GM19468 (cell line): ENCODE measurements at regions not wholly inside any gene's neighbourhood (a gene's known extent, or its start where the extent isn't known, plus 50 kb on each side); places are given as distances from the start of the nearest gene placed in this dataset.

ENCODE experiments used
- ATAC-seq: cut with Tn5 transposase; IDR thresholded peaks from one replicate; pipeline ENCODE4 v1.9.1; 2021; ENCODE audit warnings: mild to moderate bottlenecking, moderate library complexity, moderate number of reproducible peaks; ENCODE audit not compliant: unreplicated experiment; ENCODE audit errors: extremely low read depth

- ATAC-seq = no peak
Measured at GRCh38 chr4:104163820-104164219, 330.9 kb downstream of the CXXC4 start.

GRCh38 chr4:104146048-104146447, 348.6 kb downstream of the CXXC4 start:
- no peak for ATAC-seq

GRCh38 chr4:104138116-104138515, 356.6 kb downstream of the CXXC4 start:
- ATAC-seq = no peak

GRCh38 chr4:104129243-104129642, 365.5 kb downstream of the CXXC4 start:
- ATAC-seq = no peak

GRCh38 chr4:104128850-104129213, 365.9 kb downstream of the CXXC4 start:
- ATAC-seq = no peak

- no peak for ATAC-seq
Measured at GRCh38 chr4:104128031-104128849, 366.5 kb downstream of the CXXC4 start.

GRCh38 chr4:104123021-104123420, 371.7 kb downstream of the CXXC4 start:
- no peak for ATAC-seq

- no peak for ATAC-seq
Measured at GRCh38 chr4:104117776-104118175, 376.9 kb downstream of the CXXC4 start.

- ATAC-seq = no peak
Measured at GRCh38 chr4:104113850-104114249, 380.8 kb downstream of the CXXC4 start.

GRCh38 chr4:104099141-104099540, 379.4 kb upstream of the TACR3 start:
- ATAC-seq = no peak

- ATAC-seq = no peak
Measured at GRCh38 chr4:104093247-104093646, 373.5 kb upstream of the TACR3 start.

GRCh38 chr4:104073229-104073628, 353.4 kb upstream of the TACR3 start:
- ATAC-seq = no peak

- no peak for ATAC-seq
Measured at GRCh38 chr4:104066533-104066932, 346.7 kb upstream of the TACR3 start.

GRCh38 chr4:104064646-104065577, 345.1 kb upstream of the TACR3 start:
- ATAC-seq = peak; percentile 67

- no peak for ATAC-seq
Measured at GRCh38 chr4:104063341-104063740, 343.6 kb upstream of the TACR3 start.

- ATAC-seq = no peak
Measured at GRCh38 chr4:104044369-104044768, 324.6 kb upstream of the TACR3 start.

- no peak for ATAC-seq
Measured at GRCh38 chr4:104032896-104033295, 313.1 kb upstream of the TACR3 start.

- ATAC-seq = no peak
Measured at GRCh38 chr4:104025251-104025650, 305.5 kb upstream of the TACR3 start.

- no peak for ATAC-seq
Measured at GRCh38 chr4:104022831-104023230, 303.0 kb upstream of the TACR3 start.

- no peak for ATAC-seq
Measured at GRCh38 chr4:104022226-104022625, 302.4 kb upstream of the TACR3 start.

- no peak for ATAC-seq
Measured at GRCh38 chr4:104020641-104021040, 300.9 kb upstream of the TACR3 start.
